HEK293T (cell line): ENCODE measurements at regions not wholly inside any gene's neighbourhood (a gene's known extent, or its start where the extent isn't known, plus 50 kb on each side); places are given as distances from the start of the nearest gene placed in this dataset.
A peak's percentile ranks its signal among the peaks of the same experiment; 100 is the strongest.

Source experiments
- CTCF ChIA-PET: fragments of 350-600 bp; formaldehyde crosslinking; extraction: SDS; loops from one replicate; lab custom pipeline; 2021; ENCODE audit warnings: antibody characterized with exemption, inconsistent platforms; lab: Yijun Ruan, JAX
- POLR2A ChIA-PET: fragments of 350-600 bp; formaldehyde crosslinking; extraction: SDS; loops from one replicate; lab custom pipeline; 2020; ENCODE audit warnings: antibody characterized with exemption, inconsistent platforms; lab: Yijun Ruan, JAX
- DNase-seq: peaks from one replicate; pipeline ENCODE4 v3.0.0; 2012; ENCODE audit warnings: mixed read lengths; ENCODE audit errors: extremely low spot score
- ARNT ChIP-seq: fragments of 450-650 bp; IDR thresholded peaks from 2 replicates; pipeline ENCODE4 v1.6.1; 2017; ENCODE audit warnings: mild to moderate bottlenecking
- BHLHE40 ChIP-seq: fragments of 450-650 bp; IDR thresholded peaks from 2 replicates; pipeline ENCODE4 v1.6.1; 2016; ENCODE audit warnings: mild to moderate bottlenecking, moderate library complexity, borderline replicate concordance
- CTBP1 ChIP-seq: fragments of 450-650 bp; IDR thresholded peaks from 2 replicates; pipeline ENCODE4 v1.6.1; 2016; ENCODE audit warnings: borderline replicate concordance
- ELF4 ChIP-seq: fragments of 450-650 bp; IDR thresholded peaks from 2 replicates; pipeline ENCODE4 v1.6.1; 2017; ENCODE audit warnings: antibody characterized with exemption
- FOXA1 ChIP-seq: fragments of 450-650 bp; IDR thresholded peaks from 2 replicates; pipeline ENCODE4 v1.6.1; 2016; ENCODE audit warnings: mild to moderate bottlenecking
- FOXK2 ChIP-seq: fragments of 450-650 bp; IDR thresholded peaks from 2 replicates; pipeline ENCODE4 v1.6.1; 2016; ENCODE audit warnings: mild to moderate bottlenecking
- FOXM1 ChIP-seq: fragments of 450-650 bp; IDR thresholded peaks from 2 replicates; pipeline ENCODE4 v1.6.1; 2017; ENCODE audit warnings: mild to moderate bottlenecking, borderline replicate concordance
- HDGF ChIP-seq: fragments of 450-650 bp; IDR thresholded peaks from 2 replicates; pipeline ENCODE4 v1.6.1; 2017; ENCODE audit warnings: antibody characterized with exemption, borderline replicate concordance
- L3MBTL2 ChIP-seq: fragments of 450-650 bp; conservative IDR thresholded peaks from 2 replicates; pipeline ENCODE4 v1.6.1; 2016; ENCODE audit warnings: mild to moderate bottlenecking
- LEF1 ChIP-seq: fragments of 450-650 bp; IDR thresholded peaks from 2 replicates; pipeline ENCODE4 v1.6.1; 2017; ENCODE audit warnings: mild to moderate bottlenecking, borderline replicate concordance
- NFRKB ChIP-seq: fragments of 450-650 bp; IDR thresholded peaks from 2 replicates; pipeline ENCODE4 v1.6.1; 2016; ENCODE audit warnings: mild to moderate bottlenecking, moderate library complexity
- SP1 ChIP-seq: fragments of 450-650 bp; IDR thresholded peaks from 2 replicates; pipeline ENCODE4 v1.6.1; 2017
- SUZ12 ChIP-seq: fragments of 450-650 bp; IDR thresholded peaks from 2 replicates; pipeline ENCODE4 v1.6.1; 2016; ENCODE audit warnings: mild to moderate bottlenecking
- TARDBP ChIP-seq: fragments of 450-650 bp; IDR thresholded peaks from 2 replicates; pipeline ENCODE4 v1.6.1; 2016
- ZNF384 ChIP-seq: fragments of 450-650 bp; IDR thresholded peaks from 2 replicates; pipeline ENCODE4 v1.6.1; 2016
- TF ChIP-seq, protein P1 (sequence below): fragments of 450-650 bp; IDR thresholded peaks from 2 replicates; pipeline ENCODE4 v1.6.1; 2016

DNA sequence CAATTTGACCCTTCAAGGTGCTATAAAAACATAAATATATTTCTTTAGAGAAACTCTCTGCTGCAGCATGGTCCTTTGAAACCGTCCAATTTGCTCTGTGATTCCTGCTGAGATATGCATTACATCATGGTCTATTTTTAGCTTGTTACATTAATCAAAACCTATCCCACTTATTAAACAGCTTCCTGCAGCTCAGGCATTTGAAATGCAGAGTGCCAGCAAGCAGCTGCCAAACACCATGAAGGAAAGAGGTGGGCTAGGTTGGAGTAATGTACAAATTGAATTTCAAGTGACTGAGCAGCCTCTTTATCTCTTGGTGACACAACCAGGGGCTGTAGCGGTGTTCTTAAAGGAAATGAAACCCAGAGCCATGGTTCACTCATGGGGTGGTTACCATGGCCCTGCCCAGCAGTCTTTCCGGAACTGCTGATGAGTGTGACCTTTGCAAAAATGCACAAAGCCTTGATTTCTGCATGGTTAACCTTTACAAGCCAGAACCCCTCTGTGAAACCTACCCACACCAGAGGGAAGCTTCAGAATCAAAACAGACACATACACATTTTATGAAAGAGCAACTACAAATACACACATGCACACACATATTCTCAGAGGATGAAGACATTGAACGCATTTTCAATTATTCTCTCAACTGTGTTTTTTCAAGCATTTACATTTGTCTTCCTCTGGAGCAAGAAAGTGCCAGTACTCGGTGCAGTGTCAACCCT, 155.8 kb upstream of the ZNF608 start:
- DNase-seq, result peak; percentile 31
- POLR2A ChIA-PET, result interaction anchor here (1.2 to 4.1 kb wide), 2 partner anchors 36 to 154 kb away, joined by 3 to 15 read pairs; no protein-coding TSS in a partner anchor
- CTCF ChIA-PET, result interaction anchor here (0.5 kb wide), 2 partner anchors 14 to 170 kb away, joined by 3 to 6 read pairs; no protein-coding TSS in a partner anchor
- no peak for TF ChIP-seq L3MBTL2
- TF ChIP-seq, protein P1, sequence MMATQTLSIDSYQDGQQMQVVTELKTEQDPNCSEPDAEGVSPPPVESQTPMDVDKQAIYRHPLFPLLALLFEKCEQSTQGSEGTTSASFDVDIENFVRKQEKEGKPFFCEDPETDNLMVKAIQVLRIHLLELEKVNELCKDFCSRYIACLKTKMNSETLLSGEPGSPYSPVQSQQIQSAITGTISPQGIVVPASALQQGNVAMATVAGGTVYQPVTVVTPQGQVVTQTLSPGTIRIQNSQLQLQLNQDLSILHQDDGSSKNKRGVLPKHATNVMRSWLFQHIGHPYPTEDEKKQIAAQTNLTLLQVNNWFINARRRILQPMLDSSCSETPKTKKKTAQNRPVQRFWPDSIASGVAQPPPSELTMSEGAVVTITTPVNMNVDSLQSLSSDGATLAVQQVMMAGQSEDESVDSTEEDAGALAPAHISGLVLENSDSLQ, result peak; percentile 79

DNA sequence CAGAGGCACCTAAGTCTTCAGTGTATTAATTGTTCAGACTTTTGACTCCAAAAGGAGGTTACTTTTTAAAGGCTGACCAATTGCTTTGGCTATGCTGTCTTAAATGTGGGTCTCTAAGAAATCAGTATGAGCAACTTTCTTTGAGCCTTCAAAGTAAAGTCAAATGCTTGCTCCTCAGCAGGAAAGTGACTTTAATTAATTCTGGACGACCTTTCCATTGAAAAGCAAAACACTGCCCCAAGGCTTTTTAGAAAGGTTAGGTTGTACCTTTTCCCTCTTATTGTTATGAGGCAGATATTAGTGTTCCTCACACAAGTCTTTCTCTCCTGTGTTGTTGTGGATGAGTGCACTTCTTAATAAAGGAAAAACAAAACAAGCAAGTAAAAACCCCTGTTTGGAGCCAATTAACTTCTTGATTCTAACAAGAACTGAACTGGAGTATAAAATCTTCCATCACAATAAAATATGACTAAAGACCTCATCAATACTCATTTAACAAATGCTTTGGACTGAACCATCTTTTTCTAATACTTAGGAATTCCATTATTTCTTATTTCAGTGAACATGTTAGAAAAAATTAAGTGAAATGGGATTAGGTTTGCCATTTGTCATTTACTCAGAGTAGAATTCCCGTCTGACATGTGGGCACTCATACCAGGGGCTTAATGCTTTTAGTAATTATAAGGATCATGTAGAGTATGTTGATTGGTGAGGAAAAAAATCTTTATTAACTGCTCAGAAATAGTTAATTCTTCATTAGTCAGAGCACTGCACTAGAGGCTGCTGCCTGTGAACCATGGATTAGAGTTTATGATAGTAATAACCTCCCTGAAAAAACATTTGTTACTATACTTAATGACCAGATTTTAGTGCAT, 159.1 kb upstream of the ZNF608 start:
- TF ChIP-seq ARNT (no peak), HDGF (no peak), ELF4 (no peak), FOXM1 (no peak), TARDBP (no peak), ZNF384 (no peak), LEF1 (no peak), CTBP1 (no peak), SP1 (no peak), BHLHE40 (no peak), FOXK2 (no peak), NFRKB (no peak)
- TF ChIP-seq, protein P1, result no peak
- POLR2A ChIA-PET, result interaction anchor here (4.1 kb wide), 1 partner anchor 157 kb away, joined by 15 read pairs; no protein-coding TSS in a partner anchor
- DNase-seq, result no peak
- CTCF ChIA-PET, result no interaction called here

DNA sequence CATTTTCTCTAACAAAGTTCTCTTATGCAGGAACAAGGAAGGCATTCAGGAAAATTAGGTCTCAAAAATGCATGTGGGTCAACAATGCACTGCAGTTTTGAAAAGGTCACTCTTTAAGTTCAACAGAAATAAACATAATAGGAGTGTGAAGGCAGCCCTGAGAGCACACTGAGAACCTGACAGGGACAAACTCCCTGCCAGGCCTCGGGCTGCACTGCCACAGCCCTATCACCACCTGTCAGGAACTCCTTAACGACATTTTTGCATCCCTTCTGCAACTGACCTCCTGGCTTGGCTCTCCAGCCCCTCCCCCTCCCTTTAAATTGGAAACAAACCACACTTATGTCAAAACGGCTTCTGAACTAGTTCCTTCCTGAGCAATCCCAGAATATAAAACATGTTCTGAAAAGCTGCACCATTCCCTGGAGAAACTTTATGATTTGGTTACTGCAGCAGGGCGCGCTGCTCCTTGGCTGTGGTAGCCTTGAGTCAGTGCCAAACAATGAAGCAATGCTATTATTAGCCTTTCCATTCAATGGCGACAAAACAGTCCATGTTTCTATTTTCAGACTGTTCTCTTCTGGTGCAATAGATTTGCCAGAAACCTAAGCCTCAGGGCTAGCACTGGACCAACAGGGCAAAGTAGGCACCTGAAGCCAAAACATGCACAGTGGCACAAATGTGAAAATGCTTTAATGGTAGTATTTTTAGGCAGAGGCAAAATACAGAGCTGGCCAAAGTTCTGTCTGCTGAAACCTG, 160.1 kb upstream of the ZNF608 start:
- ChIA-PET POLR2A (interaction anchor here (0.9 to 1.3 kb wide), 2 partner anchors 17 to 158 kb away, joined by 3 to 5 read pairs; no protein-coding TSS in a partner anchor), CTCF (interaction anchor here (0.6 kb wide), 1 partner anchor 12 kb away, joined by 3 read pairs; no protein-coding TSS in a partner anchor)
- TF ChIP-seq, protein P1, result peak; percentile 23; the same call in 1 of the 2 replicates
- TF ChIP-seq ELF4, result no peak
- no peak for DNase-seq

DNA sequence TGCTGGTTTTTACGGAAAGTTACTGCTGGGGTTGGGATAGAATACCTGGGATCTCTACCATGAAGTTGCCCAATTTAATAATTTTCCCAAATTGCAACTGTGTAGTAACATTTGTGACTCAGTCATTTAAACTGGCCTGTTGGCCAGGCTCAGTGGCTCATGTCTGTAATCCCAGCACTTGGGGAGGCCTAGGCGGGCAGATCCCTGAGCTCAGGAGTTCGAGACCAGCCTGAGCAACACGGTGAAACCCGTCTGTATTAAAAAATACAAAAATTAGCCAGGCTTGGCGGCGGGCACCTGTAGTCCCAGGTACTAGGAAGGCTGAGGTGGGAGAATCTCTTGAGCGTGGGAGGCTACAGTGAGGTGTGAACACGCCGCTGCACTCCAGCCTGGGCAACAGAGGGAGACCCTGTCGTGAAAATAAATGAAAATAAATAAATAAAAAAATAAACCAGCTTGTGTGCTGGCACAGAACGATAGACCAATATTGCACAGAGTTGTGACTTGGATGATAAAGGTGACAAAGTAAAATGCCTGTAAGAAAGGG, 160.7 kb upstream of the ZNF608 start:
- no peak for DNase-seq
- TF ChIP-seq FOXA1, result no peak
- no peak for TF ChIP-seq ARNT
- TF ChIP-seq L3MBTL2, result no peak
- no peak for TF ChIP-seq FOXM1
- TF ChIP-seq ZNF384, result no peak
- no peak for TF ChIP-seq SUZ12
- no peak for TF ChIP-seq BHLHE40
- TF ChIP-seq NFRKB, result no peak
- ChIA-PET CTCF (interaction anchor here (0.6 kb wide), 1 partner anchor 13 kb away, joined by 3 read pairs; no protein-coding TSS in a partner anchor), POLR2A (interaction anchor here (0.9 to 1.3 kb wide), 2 partner anchors 18 to 158 kb away, joined by 3 to 5 read pairs; no protein-coding TSS in a partner anchor)

DNA sequence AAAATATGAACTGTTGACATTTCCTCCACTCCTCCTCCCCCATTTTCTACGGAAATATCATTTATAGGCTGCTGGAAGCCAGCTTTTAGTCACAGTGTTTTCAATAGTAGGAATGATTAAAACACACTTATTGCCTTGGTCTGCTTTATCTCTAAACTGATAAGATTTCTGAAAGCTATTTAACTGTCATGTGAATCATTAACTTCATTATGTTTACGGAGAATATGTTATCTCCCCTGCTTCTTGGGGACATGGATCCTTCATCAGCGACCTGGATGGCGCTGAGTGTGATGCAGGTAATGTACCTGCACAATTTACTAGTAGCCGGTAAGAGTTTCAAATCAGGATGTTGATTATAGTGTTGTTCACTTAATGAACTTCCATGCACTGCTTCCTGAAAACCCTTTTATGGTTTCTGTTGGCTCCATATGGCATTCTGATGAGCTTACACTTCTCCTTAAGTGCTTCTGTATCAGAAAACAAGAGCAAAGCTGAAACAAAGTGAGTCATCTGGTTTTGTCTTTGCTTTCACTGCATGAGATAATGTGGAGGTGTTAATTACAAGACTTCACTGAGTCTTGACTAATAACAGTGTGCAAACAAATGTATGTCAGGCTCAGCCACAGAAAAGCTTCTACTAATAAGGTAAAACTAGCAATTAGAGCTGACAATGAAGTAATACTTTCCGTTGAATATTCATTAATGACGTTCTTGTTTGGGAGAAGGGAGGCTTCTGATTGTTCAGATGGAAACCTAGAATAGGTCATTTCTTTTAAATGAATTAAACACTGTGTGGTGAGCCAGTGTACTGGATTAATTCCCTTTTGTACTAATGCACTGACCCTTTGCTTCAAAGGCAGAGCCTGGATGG, 162.4 kb upstream of the ZNF608 start:
- POLR2A ChIA-PET, result interaction anchor here (0.8 to 1.9 kb wide), 7 partner anchors 19 to 500 kb away, joined by 3 to 8 read pairs (median 5); partner anchors contain the start of gene ZNF608

More for the DNA sequence above, 162.4 kb upstream of the ZNF608 start:
- CTCF ChIA-PET, result interaction anchor here (0.6 to 1.3 kb wide), 3 partner anchors 12 to 424 kb away, joined by 3 to 6 read pairs (median 3); no protein-coding TSS in a partner anchor
- no peak for DNase-seq
- TF ChIP-seq ARNT, result no peak
- TF ChIP-seq, protein P1, result peak; percentile 42
